Karpas-422 (cell line): ENCODE measurements at regions not wholly inside any gene's neighbourhood (a gene's known extent, or its start where the extent isn't known, plus 50 kb on each side); places are given as distances from the start of the nearest gene placed in this dataset.

Source experiments
- DNase-seq: peaks from one replicate; pipeline ENCODE4 v3.0.0-alpha.2; 2015
- H2AFZ ChIP-seq: fragments of 200-600 bp; sonication (generic); 2 replicates; pipeline ENCODE4 v1.6.1; 2014; ENCODE audit warnings: antibody characterized with exemption, low read length, mixed read lengths
- H3K27ac ChIP-seq: fragments of 200-600 bp; sonication (generic); 2 replicates; pipeline ENCODE4 v1.5.1; 2014; ENCODE audit warnings: mild to moderate bottlenecking, low read length, moderate library complexity
- H3K27me3 ChIP-seq: fragments of 200-600 bp; sonication (generic); 2 replicates; pipeline ENCODE4 v1.6.1; 2014; ENCODE audit warnings: low read length, mixed read lengths
- H3K36me3 ChIP-seq: fragments of 200-600 bp; sonication (generic); 2 replicates; pipeline ENCODE4 v1.6.1; 2014; ENCODE audit warnings: low read length, mixed read lengths; ENCODE audit not compliant: insufficient read depth
- H3K4me1 ChIP-seq: fragments of 200-600 bp; sonication (generic); 2 replicates; pipeline ENCODE4 v1.6.1; 2014; ENCODE audit warnings: mild to moderate bottlenecking, low read length, mixed read lengths
- H3K4me2 ChIP-seq: fragments of 200-600 bp; sonication (generic); 2 replicates; pipeline ENCODE4 v1.6.1; 2014; ENCODE audit warnings: low read length, low read depth, mild to moderate bottlenecking; ENCODE audit not compliant: poor library complexity, severe bottlenecking
- H3K4me3 ChIP-seq: fragments of 200-600 bp; sonication (generic); 2 replicates; pipeline ENCODE4 v1.5.1; 2014; ENCODE audit warnings: mild to moderate bottlenecking, antibody characterized with exemption, low read length, mixed read lengths
- H3K79me2 ChIP-seq: fragments of 200-600 bp; sonication (generic); 2 replicates; pipeline ENCODE4 v1.6.1; 2014; ENCODE audit warnings: mild to moderate bottlenecking, low read length, mixed read lengths
- H3K9ac ChIP-seq: fragments of 200-600 bp; sonication (generic); 2 replicates; pipeline ENCODE4 v1.6.0; 2014; ENCODE audit warnings: low read length
- H3K9me2 ChIP-seq: fragments of 200-600 bp; sonication (generic), shearing (Covaris generic); replicated peaks from 2 replicates; pipeline ENCODE4 v1.6.0; 2014; ENCODE audit warnings: mild to moderate bottlenecking, low read length, moderate library complexity; ENCODE audit not compliant: insufficient read depth
- H3K9me3 ChIP-seq: fragments of 300-700, 200-600 bp; sonication (generic); 2 replicates; pipeline ENCODE4 v1.6.1; 2014; ENCODE audit warnings: low read length, mixed read lengths
- H4K20me1 ChIP-seq: fragments of 200-600 bp; sonication (generic); 2 replicates; pipeline ENCODE4 v1.6.1; 2014; ENCODE audit warnings: mild to moderate bottlenecking, antibody characterized with exemption, low read length, low read depth; ENCODE audit not compliant: insufficient read depth

DNA sequence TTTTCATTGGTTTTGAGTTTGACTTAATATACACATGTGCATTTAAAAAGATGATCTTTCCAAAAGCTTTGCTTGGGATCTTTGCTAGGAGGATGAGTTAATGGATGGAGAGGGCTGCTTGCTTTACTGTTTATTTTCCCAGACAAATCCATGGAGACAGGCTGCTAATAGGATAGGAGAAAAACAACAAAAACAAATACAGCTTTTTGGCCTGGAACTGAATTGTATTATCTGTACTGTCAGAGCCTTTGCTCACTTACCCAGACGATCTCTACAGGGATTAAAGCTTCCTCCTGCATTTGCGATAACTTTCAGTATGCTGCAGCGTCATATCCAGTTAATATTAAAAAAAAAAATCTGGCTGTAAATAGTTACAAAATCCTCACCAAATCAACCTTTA is 190.8 kb upstream of the NUDT6 start:
- Histone ChIP-seq H3K4me1 (no peaks in the 10 kb centered on the region), H3K4me2 (no peak overlapping the region), H3K9ac (no peak overlapping the region), H3K4me3 (no peak overlapping the region), H3K36me3 (no peaks in the 10 kb centered on the region), H3K27ac (no peak overlapping the region), H3K27me3 (no peaks in the 10 kb centered on the region), H3K79me2 (no peaks in the 10 kb centered on the region), H4K20me1 (no peaks in the 10 kb centered on the region), H3K9me3 (no peaks in the 10 kb centered on the region), H2AFZ (no peak overlapping the region), H3K9me2 (no peaks in the 10 kb centered on the region)
- no peak for DNase-seq

DNA sequence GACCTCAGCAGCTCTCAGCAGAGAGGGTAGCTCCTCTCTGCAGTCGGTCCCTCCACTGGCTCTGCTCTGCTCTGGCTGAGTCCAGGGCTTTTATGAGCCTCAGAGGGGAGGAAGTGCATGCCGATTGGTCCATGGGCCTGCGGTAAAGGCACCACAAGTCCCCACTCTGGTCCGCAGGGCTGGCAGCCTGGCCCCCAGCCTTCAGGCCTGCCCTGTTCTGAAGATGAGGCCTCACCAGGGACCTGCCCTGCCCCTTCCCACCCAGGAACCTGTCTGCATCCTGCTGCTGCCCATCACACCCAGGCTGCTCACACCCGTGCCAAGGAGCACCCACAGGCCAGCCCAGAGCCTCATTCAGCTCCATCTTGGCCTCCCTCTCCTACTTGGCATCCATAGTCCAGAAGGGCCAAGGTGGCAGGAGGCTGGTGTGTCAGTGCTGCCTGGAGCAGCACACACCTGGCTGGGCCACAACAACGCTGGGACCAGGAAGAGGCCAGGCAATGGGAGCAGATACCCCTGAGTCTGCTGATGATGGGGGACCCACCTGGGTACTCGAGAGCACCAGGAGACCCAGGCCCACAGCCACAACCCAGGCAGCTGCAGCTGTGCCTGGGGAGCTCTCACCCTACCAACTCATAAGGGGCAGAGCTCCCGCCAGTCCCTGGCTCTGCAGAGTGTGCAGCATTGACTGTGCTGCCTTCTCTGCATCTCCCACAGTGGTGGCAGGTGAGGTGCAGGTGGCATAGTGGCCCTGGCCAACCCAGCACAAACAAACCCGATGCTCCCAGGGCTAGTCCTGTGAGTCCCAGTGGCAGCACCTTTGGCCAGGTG is 191.9 kb upstream of the NUDT6 start:
- H3K9me2 ChIP-seq: no peaks in the 10 kb centered on the region; the same call in 1 of the 2 replicates
- H3K27ac ChIP-seq: no peak overlapping the region
- H3K36me3 ChIP-seq: no peaks in the 10 kb centered on the region
- no peak overlapping the region for H2AFZ ChIP-seq
- no peaks in the 10 kb centered on the region for H3K4me1 ChIP-seq
- H3K27me3 ChIP-seq: no peaks in the 10 kb centered on the region
- no peak overlapping the region for H3K4me3 ChIP-seq
- no peaks in the 10 kb centered on the region for H3K79me2 ChIP-seq
- H3K9ac ChIP-seq: no peak overlapping the region
- no peak for DNase-seq
- no peaks in the 10 kb centered on the region for H4K20me1 ChIP-seq
- H3K4me2 ChIP-seq: no peak overlapping the region
- no peaks in the 10 kb centered on the region for H3K9me3 ChIP-seq

DNA sequence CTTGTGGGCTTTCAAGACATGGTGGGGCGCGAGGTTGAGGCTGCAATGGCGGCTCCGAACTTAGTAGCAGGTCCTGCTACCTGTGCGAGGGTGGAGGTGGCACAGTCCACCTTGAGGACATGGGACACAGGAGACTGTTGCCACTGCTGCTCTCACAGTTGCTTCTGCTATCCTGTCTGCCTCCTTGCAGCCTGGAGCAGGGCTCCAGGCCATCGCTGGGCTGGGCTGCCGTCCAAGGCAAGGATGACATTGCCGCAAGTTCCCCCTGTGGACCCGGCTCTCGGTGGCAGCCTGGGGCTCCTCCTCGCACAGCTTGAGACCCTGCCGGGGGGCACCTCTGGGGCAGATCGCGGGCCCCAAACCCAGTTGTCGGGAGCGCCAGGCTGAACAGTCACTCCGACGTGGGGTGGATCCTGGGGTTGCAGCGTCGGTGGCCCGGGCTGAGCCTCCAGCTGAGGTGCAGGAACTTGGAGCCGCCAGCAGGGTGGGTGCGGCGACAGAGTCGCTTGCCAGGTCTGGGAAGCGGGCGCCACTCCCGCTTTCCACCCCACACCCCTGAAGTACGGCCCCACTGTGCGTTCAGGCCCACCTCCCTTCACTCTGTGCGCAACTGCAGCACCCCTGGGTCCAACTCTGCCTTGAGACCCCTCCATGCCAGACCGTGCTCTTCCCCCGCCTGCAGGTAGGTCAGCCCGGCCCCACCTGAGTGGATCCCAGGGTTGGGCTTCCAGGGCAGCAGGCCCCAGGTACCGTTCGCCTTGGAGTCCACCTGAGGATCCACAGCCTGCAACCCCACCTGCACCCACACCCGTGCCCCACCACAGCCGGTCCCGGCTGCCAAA is 192.7 kb upstream of the NUDT6 start:
- Histone ChIP-seq H2AFZ (no peak overlapping the region), H3K9ac (no peak overlapping the region), H4K20me1 (no peaks in the 10 kb centered on the region), H3K27ac (no peak overlapping the region), H3K79me2 (no peaks in the 10 kb centered on the region), H3K9me3 (no peaks in the 10 kb centered on the region), H3K27me3 (no peaks in the 10 kb centered on the region), H3K4me3 (no peak overlapping the region), H3K9me2 (no peaks in the 10 kb centered on the region; the same call in 1 of the 2 replicates), H3K4me2 (no peak overlapping the region), H3K36me3 (no peaks in the 10 kb centered on the region), H3K4me1 (no peaks in the 10 kb centered on the region)
- no peak for DNase-seq

DNA sequence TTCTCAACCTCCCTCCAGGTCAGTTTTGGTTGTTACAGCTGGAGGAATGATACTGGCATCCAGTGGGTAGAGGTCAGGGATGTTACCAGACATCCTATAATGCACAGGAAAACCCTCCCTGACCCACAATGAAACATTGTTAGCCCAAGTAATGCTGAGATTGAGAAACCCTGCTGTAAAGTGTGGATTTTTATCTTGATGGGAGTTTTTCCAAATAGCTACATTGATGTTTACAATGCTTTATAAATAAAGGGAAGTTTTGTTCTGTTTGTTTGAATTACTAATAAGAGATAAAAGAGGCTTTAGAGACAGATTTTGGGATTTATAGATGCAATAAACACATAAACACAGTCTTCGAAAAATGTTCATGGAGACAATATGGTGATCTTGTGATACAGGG is 194.0 kb upstream of the NUDT6 start:
- Histone ChIP-seq H3K9me3 (no peaks in the 10 kb centered on the region), H3K9ac (no peak overlapping the region), H4K20me1 (no peaks in the 10 kb centered on the region), H3K4me3 (no peak overlapping the region), H3K4me1 (no peaks in the 10 kb centered on the region), H3K4me2 (no peak overlapping the region), H2AFZ (no peak overlapping the region), H3K9me2 (no peaks in the 10 kb centered on the region; the same call in 1 of the 2 replicates), H3K27ac (no peak overlapping the region), H3K27me3 (no peaks in the 10 kb centered on the region), H3K36me3 (no peaks in the 10 kb centered on the region), H3K79me2 (no peaks in the 10 kb centered on the region)
- no peak for DNase-seq

DNA sequence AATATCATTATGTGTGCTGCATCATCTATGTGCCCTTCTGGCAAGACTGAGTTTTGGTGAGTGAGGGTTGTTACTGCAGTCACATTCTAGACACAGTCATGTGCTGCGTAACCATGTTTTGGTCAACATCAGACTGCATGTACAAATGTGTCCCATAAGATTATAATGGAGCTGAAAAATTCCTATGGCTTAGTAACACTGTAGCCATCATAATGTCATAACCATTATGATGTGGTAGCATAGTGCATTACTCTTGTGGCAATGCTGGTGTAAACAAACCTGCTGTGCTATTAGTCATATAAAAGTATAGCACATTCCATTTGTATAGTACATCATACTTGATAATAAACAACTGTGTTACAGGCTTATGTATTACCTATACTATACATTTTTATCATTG is 198.1 kb upstream of the NUDT6 start:
- Histone ChIP-seq H3K27ac (no peak overlapping the region), H3K9me2 (no peaks in the 10 kb centered on the region; the same call in 1 of the 2 replicates), H3K9ac (no peak overlapping the region), H3K4me2 (no peak overlapping the region), H4K20me1 (no peaks in the 10 kb centered on the region), H3K36me3 (no peaks in the 10 kb centered on the region), H3K9me3 (no peaks in the 10 kb centered on the region), H3K4me3 (no peak overlapping the region), H2AFZ (no peak overlapping the region), H3K27me3 (no peaks in the 10 kb centered on the region), H3K4me1 (no peaks in the 10 kb centered on the region), H3K79me2 (no peaks in the 10 kb centered on the region)
- no peak for DNase-seq

DNA sequence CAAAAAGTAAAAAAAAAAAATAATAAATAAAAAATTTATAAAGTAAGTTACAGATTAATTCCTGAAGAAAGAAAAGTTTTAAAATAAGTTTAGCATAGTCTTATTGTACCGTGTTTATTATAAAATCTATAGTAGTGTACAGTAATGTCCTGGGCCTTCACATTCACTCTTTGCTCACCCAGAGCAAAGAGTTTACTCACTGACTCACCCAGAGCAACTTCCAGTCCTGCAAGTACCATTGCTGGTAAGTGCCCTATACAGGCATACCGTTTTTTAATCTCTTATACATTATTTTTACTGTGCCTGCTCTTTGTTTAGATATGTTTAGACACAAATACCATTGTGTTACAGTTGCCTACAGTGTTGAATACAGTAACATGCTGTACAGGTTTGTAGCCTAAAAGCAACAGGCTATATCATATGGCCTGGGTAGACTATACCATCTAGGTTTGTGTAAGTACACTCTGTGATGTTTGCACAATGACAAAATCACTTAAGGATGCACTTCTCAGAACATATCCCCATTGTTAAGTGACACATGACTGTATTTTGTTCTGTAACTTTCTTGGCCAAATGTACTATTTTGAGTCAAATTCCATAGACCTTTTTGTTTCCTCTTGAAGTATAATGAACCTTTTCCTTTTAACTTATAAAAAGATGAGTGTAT is 199.0 kb upstream of the NUDT6 start:
- Histone ChIP-seq H4K20me1 (no peaks in the 10 kb centered on the region), H3K9ac (no peak overlapping the region), H3K4me1 (no peaks in the 10 kb centered on the region), H3K27me3 (no peaks in the 10 kb centered on the region), H3K36me3 (no peaks in the 10 kb centered on the region), H3K27ac (no peak overlapping the region), H3K9me3 (no peaks in the 10 kb centered on the region), H3K79me2 (no peaks in the 10 kb centered on the region), H3K4me3 (no peak overlapping the region), H3K4me2 (no peak overlapping the region), H2AFZ (no peak overlapping the region), H3K9me2 (no peaks in the 10 kb centered on the region; the same call in 1 of the 2 replicates)
- no peak for DNase-seq

DNA sequence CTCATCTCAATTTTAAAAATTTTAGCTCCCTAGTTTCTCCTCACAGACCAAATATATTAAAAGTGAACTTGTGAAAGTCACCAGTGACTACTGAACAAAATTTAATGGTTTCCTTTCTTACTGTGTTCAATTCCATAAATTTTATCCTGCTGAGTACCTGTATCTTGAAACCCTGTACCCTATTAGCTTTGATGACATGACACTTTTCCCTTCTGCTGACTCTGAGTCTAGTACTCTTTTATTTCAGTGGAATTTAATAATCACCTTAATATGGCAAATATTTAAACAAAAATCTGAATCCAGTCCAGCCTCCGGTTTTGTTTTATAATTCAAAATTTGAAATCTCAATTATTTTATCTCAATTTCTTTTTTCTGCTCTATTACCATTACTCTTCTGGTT is 203.1 kb upstream of the NUDT6 start:
- Histone ChIP-seq H4K20me1 (no peaks in the 10 kb centered on the region), H3K9ac (no peak overlapping the region), H3K4me2 (no peak overlapping the region), H2AFZ (no peak overlapping the region), H3K36me3 (no peaks in the 10 kb centered on the region), H3K27ac (no peak overlapping the region), H3K9me3 (no peaks in the 10 kb centered on the region), H3K79me2 (no peaks in the 10 kb centered on the region), H3K4me1 (no peaks in the 10 kb centered on the region), H3K27me3 (no peaks in the 10 kb centered on the region), H3K9me2 (no peaks in the 10 kb centered on the region), H3K4me3 (no peak overlapping the region)
- no peak for DNase-seq

DNA sequence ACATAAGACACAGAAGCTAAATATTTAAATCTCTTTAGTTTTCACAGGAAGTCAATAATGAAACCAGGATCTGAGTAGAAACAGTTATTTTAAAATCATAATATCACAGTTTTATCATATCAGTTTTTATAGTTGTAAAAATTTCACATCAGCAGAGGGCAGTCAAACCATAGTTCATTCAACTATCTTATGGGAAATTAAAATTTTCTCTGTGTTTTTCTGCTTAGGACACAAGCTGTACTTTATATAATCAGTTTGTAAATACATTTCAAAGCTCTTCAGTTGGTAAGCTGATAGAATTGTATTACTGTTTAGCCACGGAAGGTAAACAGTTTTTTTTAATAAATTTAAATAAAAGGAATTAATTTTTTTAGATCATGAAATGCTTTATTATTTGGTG is 204.8 kb upstream of the NUDT6 start:
- no peaks in the 10 kb centered on the region for H4K20me1 ChIP-seq
- no peaks in the 10 kb centered on the region for H3K27me3 ChIP-seq
- H3K79me2 ChIP-seq: no peaks in the 10 kb centered on the region
- H3K4me2 ChIP-seq: no peak overlapping the region
- no peaks in the 10 kb centered on the region for H3K4me1 ChIP-seq
- no peaks in the 10 kb centered on the region for H3K36me3 ChIP-seq
- no peak overlapping the region for H3K4me3 ChIP-seq
- H3K27ac ChIP-seq: no peak overlapping the region
- no peaks in the 10 kb centered on the region for H3K9me2 ChIP-seq
- no peak for DNase-seq
- no peaks in the 10 kb centered on the region for H3K9me3 ChIP-seq
- no peak overlapping the region for H2AFZ ChIP-seq
- no peak overlapping the region for H3K9ac ChIP-seq
